ENCODE measurements at regions not wholly inside any gene's neighbourhood (a gene's known extent, or its start where the extent isn't known, plus 50 kb on each side); places are given as distances from the start of the nearest gene placed in this dataset.

- Histone ChIP-seq H3K4me2 (ENCODE audit: low read length) (no peak overlapping the region), H3K27me3 (ENCODE audit: control insufficient read depth, insufficient read depth, low read length) (no peaks in the 10 kb centered on the region), H3K4me1 (ENCODE audit: control insufficient read depth, insufficient read depth, low read length) (peaks cover 33% of the 10 kb centered on the region), H3K36me3 (ENCODE audit: insufficient read depth, low read length) (no peaks in the 10 kb centered on the region), H3K9ac (ENCODE audit: low read depth, low read length) (no peak overlapping the region), H3K4me3 (ENCODE audit: low read length) (no peak overlapping the region), H3K9me3 (replicated peaks; ENCODE audit: low read length) (no peaks in the 10 kb centered on the region)
These were observed 240.3 kb upstream of the TCF21 start for GRCh38 chr6:133648581-133648980.

DNA sequence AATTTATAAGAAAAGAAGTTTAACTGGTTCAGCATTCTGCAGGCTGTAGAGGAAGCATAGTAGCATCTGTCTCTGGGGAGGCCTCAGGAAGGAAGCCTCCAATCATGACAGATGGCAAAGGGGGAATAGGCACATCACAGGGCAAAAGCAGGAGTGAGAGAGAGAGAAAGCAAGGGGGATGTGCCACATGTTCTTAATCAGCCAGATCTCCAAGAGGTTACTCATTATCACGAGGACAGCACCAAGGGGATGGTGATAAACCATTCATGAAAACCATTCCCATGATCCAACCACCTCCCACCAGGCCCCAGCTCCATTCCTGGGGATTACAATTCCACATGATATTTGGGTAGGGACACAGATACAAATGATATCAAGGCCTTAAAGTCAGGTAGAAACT is 217.5 kb upstream of the TCF21 start:
- H3K4me3 ChIP-seq (ENCODE audit: low read length), result no peak overlapping the region
- H3K27me3 ChIP-seq (ENCODE audit: control insufficient read depth, insufficient read depth, low read length), result no peaks in the 10 kb centered on the region
- H3K9ac ChIP-seq (ENCODE audit: low read depth, low read length), result no peak overlapping the region
- H3K36me3 ChIP-seq (ENCODE audit: insufficient read depth, low read length), result no peaks in the 10 kb centered on the region
- no peak overlapping the region for H3K4me2 ChIP-seq (ENCODE audit: low read length)
- H3K9me3 ChIP-seq (replicated peaks; ENCODE audit: low read length), result no peaks in the 10 kb centered on the region
- no peaks in the 10 kb centered on the region for H3K4me1 ChIP-seq (ENCODE audit: control insufficient read depth, insufficient read depth, low read length)

DNA sequence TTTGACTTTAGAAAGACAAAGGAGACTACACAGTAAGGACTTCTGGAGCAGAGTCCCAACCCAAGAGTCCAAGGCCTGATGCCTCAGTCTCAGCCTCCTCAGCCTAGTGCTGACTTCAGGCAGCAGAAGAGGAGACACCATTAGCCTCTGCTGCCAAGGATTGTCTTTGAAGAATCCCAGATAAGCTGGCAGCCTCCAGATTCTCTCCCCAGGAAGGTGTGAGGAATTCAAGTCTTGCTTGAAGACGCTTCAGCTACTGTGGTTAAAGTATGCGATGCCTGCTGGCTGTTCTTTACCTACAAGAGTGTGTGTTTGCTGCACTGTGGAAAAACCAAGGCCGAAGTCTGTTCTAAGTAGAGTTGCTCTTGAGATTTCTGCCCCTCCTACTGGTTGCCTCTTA is 215.9 kb upstream of the TCF21 start:
- no peaks in the 10 kb centered on the region for H3K9me3 ChIP-seq (replicated peaks; ENCODE audit: low read length)
- no peaks in the 10 kb centered on the region for H3K4me1 ChIP-seq (ENCODE audit: control insufficient read depth, insufficient read depth, low read length)
- no peaks in the 10 kb centered on the region for H3K27me3 ChIP-seq (ENCODE audit: control insufficient read depth, insufficient read depth, low read length)
- no peak overlapping the region for H3K4me2 ChIP-seq (ENCODE audit: low read length)
- no peaks in the 10 kb centered on the region for H3K36me3 ChIP-seq (ENCODE audit: insufficient read depth, low read length)
- no peak overlapping the region for H3K9ac ChIP-seq (ENCODE audit: low read depth, low read length)
- no peak overlapping the region for H3K4me3 ChIP-seq (ENCODE audit: low read length)

- H3K4me2 ChIP-seq (ENCODE audit: low read length), result no peak overlapping the region
- H3K27me3 ChIP-seq (ENCODE audit: control insufficient read depth, insufficient read depth, low read length), result no peaks in the 10 kb centered on the region
- H3K4me1 ChIP-seq (ENCODE audit: control insufficient read depth, insufficient read depth, low read length), result no peaks in the 10 kb centered on the region
- H3K4me3 ChIP-seq (ENCODE audit: low read length), result no peak overlapping the region
- H3K9me3 ChIP-seq (replicated peaks; ENCODE audit: low read length), result no peaks in the 10 kb centered on the region
- no peak overlapping the region for H3K9ac ChIP-seq (ENCODE audit: low read depth, low read length)
- no peaks in the 10 kb centered on the region for H3K36me3 ChIP-seq (ENCODE audit: insufficient read depth, low read length)
These were observed 214.3 kb upstream of the TCF21 start for GRCh38 chr6:133674661-133675060.

GRCh38 chr6:133680994-133681393 is 207.9 kb upstream of the TCF21 start:
- Histone ChIP-seq H3K4me1 (ENCODE audit: control insufficient read depth, insufficient read depth, low read length) (no peaks in the 10 kb centered on the region), H3K9me3 (replicated peaks; ENCODE audit: low read length) (no peaks in the 10 kb centered on the region), H3K4me2 (ENCODE audit: low read length) (no peak overlapping the region), H3K27me3 (ENCODE audit: control insufficient read depth, insufficient read depth, low read length) (no peaks in the 10 kb centered on the region), H3K36me3 (ENCODE audit: insufficient read depth, low read length) (no peaks in the 10 kb centered on the region), H3K9ac (ENCODE audit: low read depth, low read length) (no peak overlapping the region), H3K4me3 (ENCODE audit: low read length) (no peak overlapping the region)

GRCh38 chr6:133681891-133682290 is 207.0 kb upstream of the TCF21 start:
- Histone ChIP-seq H3K4me2 (ENCODE audit: low read length) (no peak overlapping the region), H3K27me3 (ENCODE audit: control insufficient read depth, insufficient read depth, low read length) (no peaks in the 10 kb centered on the region), H3K4me1 (ENCODE audit: control insufficient read depth, insufficient read depth, low read length) (no peaks in the 10 kb centered on the region), H3K9ac (ENCODE audit: low read depth, low read length) (no peak overlapping the region), H3K4me3 (ENCODE audit: low read length) (no peak overlapping the region), H3K36me3 (ENCODE audit: insufficient read depth, low read length) (no peaks in the 10 kb centered on the region), H3K9me3 (replicated peaks; ENCODE audit: low read length) (no peaks in the 10 kb centered on the region)

GRCh38 chr6:133682506-133683307 is 206.2 kb upstream of the TCF21 start:
- Histone ChIP-seq H3K9ac (ENCODE audit: low read depth, low read length) (no peak overlapping the region), H3K9me3 (replicated peaks; ENCODE audit: low read length) (no peaks in the 10 kb centered on the region), H3K4me3 (ENCODE audit: low read length) (no peak overlapping the region), H3K4me2 (ENCODE audit: low read length) (no peak overlapping the region), H3K36me3 (ENCODE audit: insufficient read depth, low read length) (no peaks in the 10 kb centered on the region), H3K4me1 (ENCODE audit: control insufficient read depth, insufficient read depth, low read length) (no peaks in the 10 kb centered on the region), H3K27me3 (ENCODE audit: control insufficient read depth, insufficient read depth, low read length) (no peaks in the 10 kb centered on the region)

GRCh38 chr6:133683308-133683580 is 205.7 kb upstream of the TCF21 start:
- Histone ChIP-seq H3K4me3 (ENCODE audit: low read length) (no peak overlapping the region), H3K9ac (ENCODE audit: low read depth, low read length) (no peak overlapping the region), H3K4me2 (ENCODE audit: low read length) (no peak overlapping the region), H3K27me3 (ENCODE audit: control insufficient read depth, insufficient read depth, low read length) (no peaks in the 10 kb centered on the region), H3K9me3 (replicated peaks; ENCODE audit: low read length) (no peaks in the 10 kb centered on the region), H3K4me1 (ENCODE audit: control insufficient read depth, insufficient read depth, low read length) (no peaks in the 10 kb centered on the region), H3K36me3 (ENCODE audit: insufficient read depth, low read length) (no peaks in the 10 kb centered on the region)

DNA sequence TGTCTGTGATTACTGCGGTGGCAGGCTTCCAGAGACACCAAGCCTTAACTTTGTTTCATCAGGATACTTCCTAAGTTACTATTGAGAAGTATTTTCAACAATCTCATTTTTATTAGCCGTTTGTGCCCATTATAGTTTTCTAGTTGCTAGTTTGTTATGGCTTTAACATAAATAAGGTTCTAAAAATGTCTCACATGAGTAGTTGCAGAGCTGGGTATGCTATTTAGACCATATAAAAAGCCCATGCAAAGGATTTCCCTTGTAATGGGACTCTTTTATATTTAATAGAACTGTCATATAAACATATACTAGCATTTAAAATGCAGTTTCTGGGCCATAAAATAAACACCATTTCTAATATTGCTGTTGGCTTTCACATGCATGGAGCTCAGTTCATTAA is 205.3 kb upstream of the TCF21 start:
- no peak overlapping the region for H3K4me2 ChIP-seq (ENCODE audit: low read length)
- no peaks in the 10 kb centered on the region for H3K36me3 ChIP-seq (ENCODE audit: insufficient read depth, low read length)
- H3K4me3 ChIP-seq (ENCODE audit: low read length), result no peak overlapping the region
- no peaks in the 10 kb centered on the region for H3K4me1 ChIP-seq (ENCODE audit: control insufficient read depth, insufficient read depth, low read length)
- no peak overlapping the region for H3K9ac ChIP-seq (ENCODE audit: low read depth, low read length)
- H3K27me3 ChIP-seq (ENCODE audit: control insufficient read depth, insufficient read depth, low read length), result no peaks in the 10 kb centered on the region
- no peaks in the 10 kb centered on the region for H3K9me3 ChIP-seq (replicated peaks; ENCODE audit: low read length)

GRCh38 chr6:133688705-133689492 is 200.0 kb upstream of the TCF21 start:
- Histone ChIP-seq H3K4me2 (ENCODE audit: low read length) (no peak overlapping the region), H3K9me3 (replicated peaks; ENCODE audit: low read length) (no peaks in the 10 kb centered on the region), H3K27me3 (ENCODE audit: control insufficient read depth, insufficient read depth, low read length) (no peaks in the 10 kb centered on the region), H3K4me3 (ENCODE audit: low read length) (no peak overlapping the region), H3K36me3 (ENCODE audit: insufficient read depth, low read length) (no peaks in the 10 kb centered on the region), H3K9ac (ENCODE audit: low read depth, low read length) (no peak overlapping the region), H3K4me1 (ENCODE audit: control insufficient read depth, insufficient read depth, low read length) (no peaks in the 10 kb centered on the region)

GRCh38 chr6:133689863-133690262 is 199.1 kb upstream of the TCF21 start:
- no peaks in the 10 kb centered on the region for H3K9me3 ChIP-seq (replicated peaks; ENCODE audit: low read length)
- no peak overlapping the region for H3K4me2 ChIP-seq (ENCODE audit: low read length)
- H3K27me3 ChIP-seq (ENCODE audit: control insufficient read depth, insufficient read depth, low read length), result no peaks in the 10 kb centered on the region
- H3K9ac ChIP-seq (ENCODE audit: low read depth, low read length), result no peak overlapping the region
- H3K4me3 ChIP-seq (ENCODE audit: low read length), result no peak overlapping the region
- no peaks in the 10 kb centered on the region for H3K4me1 ChIP-seq (ENCODE audit: control insufficient read depth, insufficient read depth, low read length)
- no peaks in the 10 kb centered on the region for H3K36me3 ChIP-seq (ENCODE audit: insufficient read depth, low read length)

DNA sequence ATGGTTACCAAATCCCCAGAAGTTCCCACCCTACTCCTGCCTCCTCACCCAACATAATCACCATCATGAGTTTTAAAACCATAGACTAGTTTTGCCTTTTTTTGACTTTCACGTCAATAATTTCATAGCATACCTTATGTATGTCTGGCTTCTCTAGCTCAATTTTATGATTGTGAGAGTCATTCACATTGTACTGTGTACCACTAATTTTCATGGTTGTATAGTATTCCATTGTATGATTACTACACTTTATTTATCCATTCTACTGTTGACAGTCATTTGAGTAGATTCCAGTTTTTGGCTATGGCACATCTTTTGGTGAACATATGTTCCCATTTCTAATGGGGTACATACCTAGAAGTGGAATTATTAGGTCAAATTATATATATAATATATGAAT is 195.3 kb upstream of the TCF21 start:
- H3K9me3 ChIP-seq (replicated peaks; ENCODE audit: low read length), result no peaks in the 10 kb centered on the region
- no peak overlapping the region for H3K4me2 ChIP-seq (ENCODE audit: low read length)
- no peak overlapping the region for H3K9ac ChIP-seq (ENCODE audit: low read depth, low read length)
- no peak overlapping the region for H3K4me3 ChIP-seq (ENCODE audit: low read length)
- H3K36me3 ChIP-seq (ENCODE audit: insufficient read depth, low read length), result no peaks in the 10 kb centered on the region
- peaks cover 3% of the 10 kb centered on the region for H3K4me1 ChIP-seq (ENCODE audit: control insufficient read depth, insufficient read depth, low read length)
- H3K27me3 ChIP-seq (ENCODE audit: control insufficient read depth, insufficient read depth, low read length), result no peaks in the 10 kb centered on the region
